WTC11 (cell line): ENCODE measurements at regions not wholly inside any gene's neighbourhood (a gene's known extent, or its start where the extent isn't known, plus 50 kb on each side); places are given as distances from the start of the nearest gene placed in this dataset.

Experiments used
- ATAC-seq: fragments of 200-7000 bp; cut with Tn5 transposase; 2 replicates; pipeline ENCODE4 v1.10.0; 2021; ENCODE audit warnings: mild to moderate bottlenecking, moderate library complexity
- CTCF ChIA-PET: fragments of 300-600 bp; sonication (Branson Sonifier 250); formaldehyde crosslinking; loops from one replicate; lab custom pipeline; 2021; ENCODE audit warnings: antibody characterized with exemption; lab: Charles Lee
- POLR2A ChIA-PET: fragments of 350-600 bp; sonication (Branson Sonifier 250); formaldehyde crosslinking; loops from one replicate; lab custom pipeline; 2021; ENCODE audit warnings: antibody characterized with exemption; lab: Charles Lee
- DNase-seq: peaks from one replicate; pipeline ENCODE4 v3.0.0; 2021; ENCODE audit warnings: low spot score
- H3K27ac Mint-ChIP-seq: 2 replicates; pipeline ENCODE4 v1.8.0; 2021; ENCODE audit warnings: mixed read lengths
- H3K27me3 Mint-ChIP-seq: 2 replicates; pipeline ENCODE4 v1.8.0; 2021; ENCODE audit warnings: low read depth, mild to moderate bottlenecking, moderate library complexity, mixed read lengths
- H3K36me3 Mint-ChIP-seq: 2 replicates; pipeline ENCODE4 v1.8.0; 2021; ENCODE audit warnings: mixed read lengths
- H3K4me1 Mint-ChIP-seq: 2 replicates; pipeline ENCODE4 v1.8.0; 2022; ENCODE audit warnings: mixed read lengths
- H3K4me3 Mint-ChIP-seq: 2 replicates; pipeline ENCODE4 v1.8.0; 2021; ENCODE audit warnings: mild to moderate bottlenecking, moderate library complexity, mixed read lengths
- H3K9me3 Mint-ChIP-seq: 2 replicates; pipeline ENCODE4 v1.8.0; 2021; ENCODE audit warnings: mixed read lengths
- ATF1 ChIP-seq: sonication (generic); formaldehyde crosslinking; IDR thresholded peaks from 2 replicates; pipeline ENCODE4 v1.8.1; 2023; ENCODE audit warnings: mild to moderate bottlenecking, moderate library complexity, missing genetic modification reagents
- ATF3 ChIP-seq: sonication (generic); formaldehyde crosslinking; conservative IDR thresholded peaks from 2 replicates; pipeline ENCODE4 v1.8.1; 2022; ENCODE audit warnings: mild to moderate bottlenecking, missing genetic modification reagents
- E2F5 ChIP-seq: sonication (generic); formaldehyde crosslinking; IDR thresholded peaks from 2 replicates; pipeline ENCODE4 v1.8.1; 2022; ENCODE audit warnings: mild to moderate bottlenecking, moderate library complexity, missing genetic modification reagents
- GTF2I ChIP-seq: fragments of 250-450 bp; sonication (Bioruptor Pico); conservative IDR thresholded peaks from 2 replicates; pipeline ENCODE4 v1.4.0; 2021; ENCODE audit warnings: mild to moderate bottlenecking
- HMGXB4 ChIP-seq: sonication (generic); formaldehyde crosslinking; IDR thresholded peaks from 2 replicates; pipeline ENCODE4 v1.8.1; 2023; ENCODE audit warnings: mild to moderate bottlenecking, moderate library complexity, missing genetic modification reagents
- IRF2 ChIP-seq: sonication (generic); formaldehyde crosslinking; IDR thresholded peaks from 2 replicates; pipeline ENCODE4 v1.8.0; 2022; ENCODE audit warnings: low read depth, missing genetic modification reagents, borderline replicate concordance
- MLX ChIP-seq: sonication (generic); formaldehyde crosslinking; IDR thresholded peaks from 2 replicates; pipeline ENCODE4 v1.8.1; 2023; ENCODE audit warnings: mild to moderate bottlenecking, missing genetic modification reagents, moderate library complexity
- ZNF138 ChIP-seq: sonication (generic); formaldehyde crosslinking; conservative IDR thresholded peaks from 2 replicates; pipeline ENCODE4 v1.8.1; 2022; ENCODE audit warnings: mild to moderate bottlenecking, moderate library complexity, missing genetic modification reagents
- ZNF219 ChIP-seq: sonication (generic); formaldehyde crosslinking; IDR thresholded peaks from 2 replicates; pipeline ENCODE4 v1.8.0; 2023; ENCODE audit warnings: missing genetic modification reagents, mild to moderate bottlenecking, borderline replicate concordance
- ZNF416 ChIP-seq: fragments of 250-450 bp; sonication (Bioruptor Pico); IDR thresholded peaks from 2 replicates; pipeline ENCODE4 v1.9.0; 2021; ENCODE audit warnings: mild to moderate bottlenecking, inconsistent platforms
- ZNF423 ChIP-seq: fragments of 250-450 bp; sonication (Bioruptor Pico); IDR thresholded peaks from 2 replicates; pipeline ENCODE4 v2.1.2; 2022; ENCODE audit warnings: mild to moderate bottlenecking, moderate library complexity
- TF ChIP-seq, protein P1 (sequence below): sonication (generic); formaldehyde crosslinking; IDR thresholded peaks from 2 replicates; pipeline ENCODE4 v1.8.0; 2022; ENCODE audit warnings: missing genetic modification reagents
- TF ChIP-seq, protein P2 (sequence below): fragments of 250-450 bp; sonication (Bioruptor Pico); IDR thresholded peaks from 2 replicates; pipeline ENCODE4 v2.1.2; 2022; ENCODE audit warnings: mild to moderate bottlenecking, moderate library complexity
- TF ChIP-seq, protein P3 (sequence below): sonication (generic); formaldehyde crosslinking; IDR thresholded peaks from 2 replicates; pipeline ENCODE4 v1.8.0; 2022; ENCODE audit warnings: mild to moderate bottlenecking, missing genetic modification reagents
- TF ChIP-seq, protein P4 (sequence below): sonication (generic); formaldehyde crosslinking; IDR thresholded peaks from 2 replicates; pipeline ENCODE4 v1.8.0; 2022; ENCODE audit warnings: mild to moderate bottlenecking, missing genetic modification reagents

GRCh38 chr20:40849456-40849855 is 160.4 kb upstream of the MAFB start (continued):
- TF ChIP-seq, protein P1, sequence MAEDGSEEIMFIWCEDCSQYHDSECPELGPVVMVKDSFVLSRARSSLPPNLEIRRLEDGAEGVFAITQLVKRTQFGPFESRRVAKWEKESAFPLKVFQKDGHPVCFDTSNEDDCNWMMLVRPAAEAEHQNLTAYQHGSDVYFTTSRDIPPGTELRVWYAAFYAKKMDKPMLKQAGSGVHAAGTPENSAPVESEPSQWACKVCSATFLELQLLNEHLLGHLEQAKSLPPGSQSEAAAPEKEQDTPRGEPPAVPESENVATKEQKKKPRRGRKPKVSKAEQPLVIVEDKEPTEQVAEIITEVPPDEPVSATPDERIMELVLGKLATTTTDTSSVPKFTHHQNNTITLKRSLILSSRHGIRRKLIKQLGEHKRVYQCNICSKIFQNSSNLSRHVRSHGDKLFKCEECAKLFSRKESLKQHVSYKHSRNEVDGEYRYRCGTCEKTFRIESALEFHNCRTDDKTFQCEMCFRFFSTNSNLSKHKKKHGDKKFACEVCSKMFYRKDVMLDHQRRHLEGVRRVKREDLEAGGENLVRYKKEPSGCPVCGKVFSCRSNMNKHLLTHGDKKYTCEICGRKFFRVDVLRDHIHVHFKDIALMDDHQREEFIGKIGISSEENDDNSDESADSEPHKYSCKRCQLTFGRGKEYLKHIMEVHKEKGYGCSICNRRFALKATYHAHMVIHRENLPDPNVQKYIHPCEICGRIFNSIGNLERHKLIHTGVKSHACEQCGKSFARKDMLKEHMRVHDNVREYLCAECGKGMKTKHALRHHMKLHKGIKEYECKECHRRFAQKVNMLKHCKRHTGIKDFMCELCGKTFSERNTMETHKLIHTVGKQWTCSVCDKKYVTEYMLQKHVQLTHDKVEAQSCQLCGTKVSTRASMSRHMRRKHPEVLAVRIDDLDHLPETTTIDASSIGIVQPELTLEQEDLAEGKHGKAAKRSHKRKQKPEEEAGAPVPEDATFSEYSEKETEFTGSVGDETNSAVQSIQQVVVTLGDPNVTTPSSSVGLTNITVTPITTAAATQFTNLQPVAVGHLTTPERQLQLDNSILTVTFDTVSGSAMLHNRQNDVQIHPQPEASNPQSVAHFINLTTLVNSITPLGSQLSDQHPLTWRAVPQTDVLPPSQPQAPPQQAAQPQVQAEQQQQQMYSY (CRISPR knock-in tag), result no peak
- TF ChIP-seq, protein P2, sequence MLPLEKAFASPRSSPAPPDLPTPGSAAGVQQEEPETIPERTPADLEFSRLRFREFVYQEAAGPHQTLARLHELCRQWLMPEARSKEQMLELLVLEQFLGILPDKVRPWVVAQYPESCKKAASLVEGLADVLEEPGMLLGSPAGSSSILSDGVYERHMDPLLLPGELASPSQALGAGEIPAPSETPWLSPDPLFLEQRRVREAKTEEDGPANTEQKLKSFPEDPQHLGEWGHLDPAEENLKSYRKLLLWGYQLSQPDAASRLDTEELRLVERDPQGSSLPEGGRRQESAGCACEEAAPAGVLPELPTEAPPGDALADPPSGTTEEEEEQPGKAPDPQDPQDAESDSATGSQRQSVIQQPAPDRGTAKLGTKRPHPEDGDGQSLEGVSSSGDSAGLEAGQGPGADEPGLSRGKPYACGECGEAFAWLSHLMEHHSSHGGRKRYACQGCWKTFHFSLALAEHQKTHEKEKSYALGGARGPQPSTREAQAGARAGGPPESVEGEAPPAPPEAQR (CRISPR knock-in tag), result no peak
- no peak for TF ChIP-seq E2F5 (CRISPR knock-in tag)
- TF ChIP-seq, protein P3, sequence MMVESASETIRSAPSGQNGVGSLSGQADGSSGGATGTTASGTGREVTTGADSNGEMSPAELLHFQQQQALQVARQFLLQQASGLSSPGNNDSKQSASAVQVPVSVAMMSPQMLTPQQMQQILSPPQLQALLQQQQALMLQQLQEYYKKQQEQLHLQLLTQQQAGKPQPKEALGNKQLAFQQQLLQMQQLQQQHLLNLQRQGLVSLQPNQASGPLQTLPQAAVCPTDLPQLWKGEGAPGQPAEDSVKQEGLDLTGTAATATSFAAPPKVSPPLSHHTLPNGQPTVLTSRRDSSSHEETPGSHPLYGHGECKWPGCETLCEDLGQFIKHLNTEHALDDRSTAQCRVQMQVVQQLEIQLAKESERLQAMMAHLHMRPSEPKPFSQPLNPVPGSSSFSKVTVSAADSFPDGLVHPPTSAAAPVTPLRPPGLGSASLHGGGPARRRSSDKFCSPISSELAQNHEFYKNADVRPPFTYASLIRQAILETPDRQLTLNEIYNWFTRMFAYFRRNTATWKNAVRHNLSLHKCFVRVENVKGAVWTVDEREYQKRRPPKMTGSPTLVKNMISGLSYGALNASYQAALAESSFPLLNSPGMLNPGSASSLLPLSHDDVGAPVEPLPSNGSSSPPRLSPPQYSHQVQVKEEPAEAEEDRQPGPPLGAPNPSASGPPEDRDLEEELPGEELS, result no peak
- TF ChIP-seq, all 79 proteins: peak for 0

GRCh38 chr20:40851051-40851450 is 162.0 kb upstream of the MAFB start:
- CTCF ChIA-PET, result interaction anchor here (0.6 kb wide), 1 partner anchor 72 kb away, joined by 4 read pairs; no protein-coding TSS in a partner anchor

More at GRCh38 chr20:40851051-40851450, 162.0 kb upstream of the MAFB start:
- ATAC-seq, result no peak
- Mint-ChIP-seq H3K4me3 (no peak overlapping the region), H3K9me3 (peaks cover 1% of the 10 kb centered on the region; the same call in 1 of the 2 replicates), H3K36me3 (no peaks in the 10 kb centered on the region), H3K4me1 (peaks cover 4% of the 10 kb centered on the region; the same call in 1 of the 2 replicates), H3K27me3 (no peaks in the 10 kb centered on the region), H3K27ac (no peak overlapping the region)
- no peak for DNase-seq
- POLR2A ChIA-PET, result no interaction called here
- TF ChIP-seq MLX (CRISPR knock-in tag) (no peak), IRF2 (no peak), ATF3 (CRISPR knock-in tag) (no peak), ZNF219 (CRISPR knock-in tag) (no peak), HMGXB4 (CRISPR knock-in tag) (no peak), ZNF138 (CRISPR knock-in tag) (no peak), ATF1 (CRISPR knock-in tag) (no peak), ZNF423 (no peak), GTF2I (CRISPR knock-in tag) (no peak), ZNF416 (CRISPR knock-in tag) (no peak)
- TF ChIP-seq, protein P4, sequence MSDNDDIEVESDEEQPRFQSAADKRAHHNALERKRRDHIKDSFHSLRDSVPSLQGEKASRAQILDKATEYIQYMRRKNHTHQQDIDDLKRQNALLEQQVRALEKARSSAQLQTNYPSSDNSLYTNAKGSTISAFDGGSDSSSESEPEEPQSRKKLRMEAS (CRISPR knock-in tag), result no peak
